HT1080 (cell line): ENCODE measurements at regions not wholly inside any gene's neighbourhood (a gene's known extent, or its start where the extent isn't known, plus 50 kb on each side); places are given as distances from the start of the nearest gene placed in this dataset.
"Not testable (repeated sequence)": the region's sequence is repeated elsewhere in the genome, so short reads cannot be mapped to it uniquely, and the experiment has no call there.

ENCODE experiments used
- DNase-seq: peaks from one replicate; pipeline ENCODE4 v3.0.0-alpha.2; 2015; ENCODE audit warnings: low read depth

DNA sequence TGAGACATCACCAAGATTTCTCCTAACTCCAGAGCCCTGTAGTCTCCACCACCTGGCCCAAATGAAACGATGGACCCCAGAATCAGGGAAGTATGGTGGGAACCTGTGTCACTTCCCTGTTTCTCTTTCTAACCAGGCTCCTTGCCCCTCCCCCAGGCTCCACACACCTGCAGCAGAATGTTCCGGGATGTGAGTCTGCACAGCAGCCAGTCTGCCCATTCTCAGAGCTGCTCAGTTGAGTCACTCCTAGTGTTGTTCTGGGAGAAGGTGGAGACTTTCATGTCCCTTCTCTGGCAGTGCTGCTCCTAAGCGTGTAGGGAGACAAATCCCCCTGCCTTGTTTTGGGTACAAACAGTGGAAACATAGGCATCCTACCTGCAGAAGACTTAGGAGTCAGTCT is 76.0 kb upstream of the XPA start:
- DNase-seq: peak; percentile 19

DNA sequence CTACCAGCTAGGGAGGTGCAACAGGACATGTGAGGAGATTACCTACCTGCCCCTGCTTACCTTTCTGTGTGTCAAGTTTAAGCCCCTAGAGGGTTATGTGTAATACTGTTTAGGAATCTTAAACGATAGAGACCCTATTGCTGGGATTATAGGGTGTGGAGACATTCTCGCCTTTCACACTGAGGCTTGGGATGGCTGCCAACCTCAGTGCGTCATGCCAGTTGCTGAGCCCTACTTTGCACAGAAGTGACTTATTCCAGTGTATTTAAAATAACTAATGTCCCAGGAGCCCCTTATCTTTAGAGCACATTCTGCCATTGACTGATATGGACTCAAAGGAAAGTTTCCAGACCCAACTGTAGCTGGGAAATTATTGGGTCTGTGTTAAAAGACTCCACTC is 76.6 kb upstream of the XPA start:
- peak; percentile 64 for DNase-seq

DNA sequence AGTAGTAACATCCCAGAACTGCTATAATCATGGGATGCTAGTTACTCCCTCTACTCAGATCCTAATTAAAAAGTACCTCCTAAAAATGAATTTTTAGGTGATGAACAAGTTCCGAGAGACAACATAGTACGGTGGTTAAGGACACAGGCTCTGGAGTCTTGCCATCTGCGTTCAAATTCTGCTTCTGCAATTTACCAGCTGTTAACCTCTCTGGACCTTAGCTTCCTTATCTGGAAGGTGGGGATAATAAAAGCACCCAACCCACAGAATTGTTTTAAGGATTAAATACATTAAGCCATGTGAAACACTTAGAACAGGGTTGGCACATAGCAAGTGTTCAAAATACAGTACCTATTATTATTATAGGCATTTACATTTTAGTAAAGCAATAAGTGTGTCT is 77.5 kb upstream of the XPA start:
- DNase-seq: no peak

DNA sequence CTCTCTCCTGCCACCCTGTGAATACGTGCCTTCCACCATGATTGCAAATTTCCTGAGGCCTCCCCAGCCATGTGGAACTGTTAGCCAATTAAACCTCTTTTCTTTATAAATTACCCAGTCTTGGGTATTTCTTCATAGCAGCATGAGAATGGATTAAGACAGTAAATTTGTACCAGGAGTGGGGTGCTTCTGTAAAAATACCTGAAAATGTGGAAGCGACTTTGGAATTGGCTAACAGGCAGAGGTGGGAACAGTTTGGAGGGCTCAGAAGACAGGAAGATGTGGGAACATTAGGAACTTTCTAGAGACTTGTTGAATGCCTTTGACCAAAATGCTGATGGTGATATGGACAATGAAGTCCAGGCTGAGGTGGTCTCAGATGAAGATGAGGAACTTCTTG is 74.3 kb upstream of the FOXE1 start:
- not testable (repeated sequence) for DNase-seq

DNA sequence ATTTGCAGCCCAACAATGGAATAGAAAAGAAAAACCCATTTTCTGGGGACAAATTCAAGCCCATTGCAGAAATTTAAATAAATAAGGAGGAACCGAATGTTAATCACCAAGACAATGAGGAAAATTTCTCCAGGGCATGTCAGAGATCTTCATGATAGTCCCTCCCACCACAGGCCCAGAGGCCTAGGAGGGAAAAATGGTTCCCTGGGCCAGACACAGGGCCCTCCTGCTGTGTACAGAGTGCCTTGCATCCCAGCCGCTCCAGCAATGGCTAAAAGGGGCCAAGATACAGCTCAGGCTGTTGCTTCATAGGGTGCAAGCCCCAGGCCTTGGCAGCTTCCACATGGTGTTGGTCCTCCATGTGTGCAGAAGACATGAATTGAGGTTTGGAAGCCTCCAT is 73.4 kb upstream of the FOXE1 start:
- no peak for DNase-seq

DNA sequence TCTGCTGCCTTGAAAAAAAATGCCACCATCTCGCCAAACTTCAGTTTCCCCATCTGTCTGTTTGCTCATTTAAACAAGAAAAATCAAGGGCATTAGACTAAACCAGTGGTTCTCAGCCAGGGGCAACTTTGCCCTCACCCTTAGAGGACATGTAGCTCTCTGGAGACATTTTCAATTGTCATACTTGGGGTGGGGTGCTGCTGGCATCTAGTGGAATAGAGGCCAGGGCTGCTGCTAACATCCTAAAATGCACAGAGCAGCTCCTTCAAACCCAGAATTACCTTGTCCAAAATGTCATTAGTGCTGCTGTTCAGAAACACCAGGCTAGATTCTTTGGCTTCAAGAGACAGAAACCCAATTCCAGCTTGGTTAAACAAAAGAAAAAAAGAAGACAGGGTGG is 71.1 kb upstream of the FOXE1 start:
- DNase-seq: no peak

DNA sequence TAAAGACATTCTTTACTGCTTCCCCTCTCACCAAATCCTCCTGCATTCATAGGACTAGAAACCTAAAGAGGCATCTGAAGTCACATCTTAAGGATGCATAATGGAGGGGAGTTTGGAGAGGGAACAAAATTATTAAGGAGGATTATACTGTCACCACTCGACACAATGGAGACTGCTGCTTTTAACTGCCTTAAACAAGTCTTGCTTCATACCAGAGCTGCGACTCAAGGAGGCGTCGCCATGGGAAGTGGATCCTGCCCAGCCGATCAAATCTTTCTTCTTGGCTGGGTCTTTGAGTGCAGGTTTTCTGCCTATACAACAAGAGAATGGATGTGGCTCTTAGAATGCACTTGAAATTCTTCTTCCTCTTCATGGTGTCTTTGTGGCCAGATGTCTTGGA is 66.7 kb upstream of the FOXE1 start:
- peak; percentile 28 for DNase-seq

DNA sequence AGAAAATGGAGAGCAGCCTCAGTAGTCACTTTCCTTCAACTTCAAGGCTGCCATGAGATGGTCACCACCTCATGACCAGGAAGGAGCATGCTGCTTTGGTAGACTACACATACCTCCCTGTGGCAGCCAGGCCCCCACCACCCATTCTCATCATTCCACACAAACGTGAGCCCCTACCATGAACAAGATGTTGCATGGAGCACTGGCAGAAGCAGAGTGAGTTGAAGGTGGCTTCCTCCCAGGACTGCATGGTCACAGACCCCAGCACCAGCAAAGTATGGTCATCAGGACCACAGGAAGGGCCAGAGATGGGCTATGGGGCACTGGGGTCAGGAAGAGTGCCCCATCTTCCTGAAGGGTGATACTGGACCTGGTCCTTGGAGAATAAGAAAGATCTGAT is 65.5 kb upstream of the FOXE1 start:
- no peak for DNase-seq

DNA sequence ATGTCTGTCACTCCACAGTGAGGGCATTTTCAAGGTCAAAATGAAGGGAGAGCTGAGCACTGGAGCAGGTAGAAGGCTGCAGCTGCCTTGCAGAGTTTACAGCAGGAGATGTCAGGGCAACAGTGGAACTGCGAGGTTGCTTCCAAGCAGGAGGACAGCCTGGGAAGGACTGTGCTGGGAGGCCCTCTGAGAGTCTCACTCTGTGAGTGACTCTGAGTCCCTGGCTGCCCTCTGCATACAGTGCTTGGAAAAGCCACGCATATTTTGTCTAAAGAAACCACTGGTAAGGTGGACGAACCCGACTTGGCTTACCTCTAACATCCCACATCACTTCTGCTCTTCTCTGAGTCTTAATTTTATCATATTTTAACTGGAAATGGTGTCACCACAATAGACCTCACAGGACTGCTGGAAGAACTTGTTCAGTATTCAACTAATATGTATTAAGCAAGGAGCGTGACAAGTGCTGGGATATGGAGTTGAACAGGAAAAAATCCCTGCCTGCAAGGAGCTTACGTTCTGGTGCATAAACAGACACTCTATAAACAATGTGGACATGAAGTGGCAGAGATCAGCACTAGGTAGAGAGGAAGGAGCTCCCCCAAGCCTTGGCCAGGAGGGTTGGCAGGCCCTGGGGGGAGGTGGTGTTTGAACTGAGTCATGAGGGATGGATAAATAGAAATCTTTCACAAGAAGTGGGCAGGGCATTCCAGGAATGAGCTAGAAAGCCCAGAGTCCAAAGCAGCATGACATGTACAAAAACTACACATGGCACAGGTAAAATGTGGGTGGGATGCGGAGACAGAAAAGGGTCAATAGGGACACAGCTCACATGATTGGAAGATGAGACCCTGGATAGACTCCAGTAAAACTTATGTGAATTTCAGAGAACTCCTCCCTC is 64.0 kb upstream of the FOXE1 start:
- peak; percentile 64 for DNase-seq

DNA sequence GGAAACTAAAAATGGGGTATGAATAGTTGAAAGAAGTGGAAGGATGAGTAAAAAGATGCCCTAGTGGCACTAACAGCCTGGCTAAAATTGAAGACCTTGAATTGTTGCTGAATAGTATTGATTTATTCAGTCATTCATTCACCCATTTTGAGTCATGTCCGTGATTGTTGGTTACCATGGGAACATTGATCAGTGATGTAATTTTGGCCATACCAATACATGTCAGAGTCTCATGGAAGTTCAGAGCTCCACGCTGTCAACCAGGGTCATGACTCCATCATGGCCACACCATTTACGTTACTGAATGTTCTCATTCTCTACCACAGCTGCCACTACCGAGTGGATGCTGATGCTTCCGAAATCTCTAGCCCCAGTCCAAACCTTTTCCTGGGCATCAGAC is 62.5 kb upstream of the FOXE1 start:
- DNase-seq: no peak

DNA sequence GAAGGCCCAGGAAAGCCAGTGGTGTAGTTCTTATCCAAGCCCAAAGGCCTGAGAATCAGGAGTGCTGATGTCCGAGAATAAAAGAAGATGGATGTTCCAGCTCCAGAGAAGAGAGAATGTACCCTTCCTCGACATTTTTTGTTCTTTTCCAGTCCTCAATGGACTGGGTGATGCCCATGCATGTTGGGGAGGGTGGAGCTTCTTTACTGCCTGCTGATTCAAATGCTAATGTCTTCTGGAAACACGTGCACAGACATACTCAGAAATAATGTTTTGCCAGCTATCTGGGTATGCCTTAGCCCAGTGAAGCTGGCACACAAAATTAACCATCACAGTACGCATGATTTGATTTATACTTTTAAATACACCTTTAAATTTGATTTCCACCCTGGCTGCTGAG is 61.5 kb upstream of the FOXE1 start:
- DNase-seq: no peak

DNA sequence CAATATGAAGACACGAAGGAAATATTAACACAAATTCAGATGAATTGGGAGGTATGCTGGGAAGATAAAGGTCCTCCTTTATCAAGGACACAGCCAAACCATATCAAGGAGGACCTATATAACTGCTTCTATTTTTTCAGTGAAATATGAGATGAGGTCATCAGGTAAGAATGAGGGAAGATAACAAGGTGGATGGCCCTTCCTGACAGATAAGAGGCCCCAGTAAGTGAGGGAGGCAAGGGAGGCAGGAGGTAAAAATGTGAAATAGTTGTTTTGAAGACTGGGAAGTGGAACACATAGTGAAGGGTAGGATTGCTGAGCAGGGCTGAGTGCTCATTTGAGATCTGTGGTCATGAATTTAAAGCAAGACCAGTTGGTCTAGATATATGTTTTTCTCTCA is 60.0 kb upstream of the FOXE1 start:
- DNase-seq: no peak

DNA sequence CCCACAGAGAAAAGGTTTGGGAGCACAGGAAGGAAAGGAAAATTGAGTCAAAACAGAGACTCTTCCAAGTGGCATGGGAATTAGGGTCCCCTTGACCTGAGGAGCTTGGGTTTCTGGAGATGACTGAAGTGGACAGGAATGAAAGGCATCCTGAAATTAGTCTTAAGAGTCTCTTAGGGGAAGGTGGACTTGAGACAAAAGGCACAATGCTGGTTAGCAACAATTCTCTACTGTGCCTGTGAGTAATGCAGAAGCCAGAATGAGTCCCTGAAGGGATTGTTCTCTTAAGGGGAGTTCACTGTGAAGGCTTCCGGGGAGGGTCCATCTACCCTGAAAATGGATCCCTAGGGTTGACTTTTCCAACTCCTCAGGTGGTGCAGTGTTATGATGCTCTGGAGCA is 58.4 kb upstream of the FOXE1 start:
- peak; percentile 41 for DNase-seq

DNA sequence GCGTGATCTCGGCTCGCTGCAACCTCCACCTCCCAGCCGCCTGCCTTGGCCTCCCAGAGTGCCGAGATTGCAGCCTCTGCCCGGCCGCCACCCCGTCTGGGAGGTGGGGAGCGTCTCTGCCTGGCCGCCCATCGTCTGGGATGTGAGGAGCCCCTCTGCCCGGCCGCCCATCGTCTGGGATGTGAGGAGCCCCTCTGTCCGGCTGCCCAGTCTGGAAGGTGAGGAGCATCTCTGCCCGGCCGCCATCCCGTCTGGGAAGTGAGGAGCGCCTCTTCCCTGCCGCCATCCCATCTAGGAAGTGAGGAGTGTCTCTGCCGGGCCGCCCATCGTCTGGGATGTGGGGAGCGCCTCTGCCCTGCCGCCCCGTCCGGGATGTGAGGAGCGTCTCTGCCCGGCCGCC is 56.9 kb upstream of the FOXE1 start:
- DNase-seq: not testable (repeated sequence)

DNA sequence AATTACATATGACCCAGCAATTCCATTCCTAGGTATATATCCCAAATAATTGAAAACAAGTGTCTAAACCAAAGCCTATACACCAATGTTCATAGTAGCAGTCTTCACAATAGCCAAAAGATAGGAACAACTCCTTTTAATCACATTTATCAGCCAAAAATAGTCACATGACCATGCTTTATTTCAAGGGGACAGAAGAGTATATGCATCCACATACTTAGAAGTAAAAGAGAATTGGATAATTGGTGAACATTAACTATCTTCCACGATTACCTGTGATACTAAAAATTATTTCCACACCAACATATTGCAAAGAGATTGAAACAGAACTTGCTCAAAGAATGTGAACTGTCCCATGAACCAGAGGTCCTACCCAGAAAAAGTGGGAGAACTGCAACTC is 51.8 kb upstream of the FOXE1 start:
- no peak for DNase-seq

DNA sequence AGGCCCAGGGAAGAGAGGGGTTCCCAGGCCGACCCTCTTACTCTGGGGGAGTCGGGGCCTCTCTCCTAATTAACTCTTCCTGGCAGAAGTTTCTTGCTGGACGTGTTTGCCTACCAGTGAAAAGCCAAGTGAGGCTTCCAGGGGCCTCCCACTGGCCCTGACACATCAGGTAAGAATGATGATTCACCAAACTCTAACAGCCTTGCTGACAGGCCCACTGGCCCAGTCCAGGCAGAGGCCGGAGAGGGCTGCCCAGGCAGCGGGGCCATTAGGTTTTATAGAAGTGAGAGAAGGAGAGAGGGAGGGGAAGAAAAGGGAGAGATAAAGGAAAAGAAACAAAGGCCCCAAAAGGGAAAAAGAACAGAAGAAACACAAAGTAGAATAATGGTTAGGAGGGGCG is 50.8 kb upstream of the FOXE1 start:
- peak; percentile 87 for DNase-seq

DNA sequence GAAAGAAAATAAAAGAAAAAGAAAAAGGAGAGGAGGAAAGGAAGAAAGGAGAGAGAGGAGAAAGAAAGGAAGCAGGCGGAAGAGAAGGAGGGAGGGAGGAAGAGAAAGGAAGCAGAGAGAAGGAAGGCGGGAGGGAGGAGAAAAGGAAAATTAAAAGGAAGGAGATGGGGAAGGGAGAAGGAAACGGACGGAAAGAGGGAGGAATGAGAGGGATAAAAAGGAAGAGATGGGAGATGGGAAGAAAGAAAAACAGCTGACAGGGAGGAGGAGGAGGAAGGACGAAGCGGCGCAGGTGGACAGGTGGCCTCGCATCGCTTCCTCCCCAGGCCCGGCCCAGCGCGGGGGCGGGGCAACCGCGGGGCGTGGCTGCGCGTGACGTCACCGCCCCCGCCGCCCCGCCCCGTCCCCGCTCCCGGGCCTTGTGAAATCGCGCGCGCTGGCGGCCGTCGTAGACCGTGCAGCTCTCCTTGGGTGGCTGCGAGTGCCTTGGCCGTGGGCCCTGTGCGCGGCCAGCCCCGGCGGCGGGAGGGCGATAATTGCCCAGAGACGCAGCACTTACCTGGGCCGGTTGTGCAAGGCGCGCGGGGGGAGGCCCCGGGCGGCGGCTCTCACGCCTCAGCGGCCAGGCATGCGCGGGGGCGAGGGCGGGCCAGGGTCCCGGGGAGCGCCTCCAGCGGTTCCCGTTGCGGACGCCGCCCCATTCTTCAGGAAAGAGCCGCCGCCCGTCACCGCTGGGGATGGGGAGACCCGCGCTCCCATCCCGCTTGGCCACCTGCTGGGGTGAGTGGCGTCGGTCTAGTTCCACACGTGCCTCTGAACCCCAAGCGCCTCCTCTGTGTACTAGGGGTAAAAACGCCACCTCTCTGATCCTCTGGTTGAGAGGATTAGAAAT is 49.6 kb upstream of the FOXE1 start:
- peak; percentile 46 for DNase-seq
